ENCODE measurements at regions not wholly inside any gene's neighbourhood (a gene's known extent, or its start where the extent isn't known, plus 50 kb on each side); places are given as distances from the start of the nearest gene placed in this dataset.

- no peak for DNase-seq
These were observed 146.0 kb upstream of the RTL1 start for GRCh38 chr14:101049511-101049910.

- no peak for DNase-seq
These were observed 146.4 kb upstream of the RTL1 start for GRCh38 chr14:101049942-101050341.

DNA sequence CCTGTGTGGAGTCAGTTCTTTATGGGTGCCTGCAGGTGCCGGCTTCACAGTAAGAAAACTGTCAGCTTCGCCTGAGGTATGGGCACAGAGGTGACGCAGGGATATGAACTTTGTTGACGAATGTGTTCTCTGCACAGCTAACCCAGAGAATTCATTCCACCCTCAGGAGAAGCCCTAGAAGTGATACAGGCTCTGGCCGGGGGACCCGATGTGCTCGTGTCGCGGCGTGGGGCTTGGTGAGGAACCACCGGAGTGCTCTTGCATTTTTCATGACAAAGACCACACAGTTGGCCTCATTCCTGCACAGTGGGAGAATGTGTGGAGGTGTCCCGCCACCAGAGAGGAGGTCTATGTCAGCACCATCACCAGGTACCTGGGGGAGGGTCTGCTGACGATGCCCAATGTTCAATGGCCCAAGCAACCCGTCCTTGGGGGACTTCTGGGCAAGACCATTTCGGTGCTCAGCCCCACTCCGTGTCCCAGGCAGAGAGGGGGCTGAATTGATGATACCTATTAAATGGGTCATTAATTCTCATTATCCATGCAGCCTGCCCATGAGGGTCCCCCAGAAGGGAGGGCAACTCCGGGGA, 147.5 kb upstream of the RTL1 start:
- DNase-seq, result no peak

DNA sequence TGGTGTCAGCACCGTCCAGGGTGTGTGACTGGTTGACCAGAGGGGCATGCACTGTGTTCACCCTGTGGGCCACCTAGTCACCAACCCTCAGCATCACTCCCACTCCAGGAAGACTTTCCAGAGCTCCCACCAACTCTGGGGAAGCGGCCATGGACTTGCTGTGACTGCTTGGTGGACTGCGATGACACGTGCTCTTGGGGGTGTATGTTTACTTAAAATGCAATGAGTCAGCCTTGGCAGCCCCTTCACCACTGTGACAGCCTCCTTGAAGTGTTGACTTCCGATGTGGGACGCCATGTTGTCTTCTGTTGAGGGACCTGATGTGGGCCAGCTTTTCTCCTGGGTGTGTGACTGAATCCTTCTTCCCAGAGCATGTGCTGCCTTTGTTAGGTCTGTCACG, 151.1 kb upstream of the RTL1 start:
- DNase-seq, result no peak

DNA sequence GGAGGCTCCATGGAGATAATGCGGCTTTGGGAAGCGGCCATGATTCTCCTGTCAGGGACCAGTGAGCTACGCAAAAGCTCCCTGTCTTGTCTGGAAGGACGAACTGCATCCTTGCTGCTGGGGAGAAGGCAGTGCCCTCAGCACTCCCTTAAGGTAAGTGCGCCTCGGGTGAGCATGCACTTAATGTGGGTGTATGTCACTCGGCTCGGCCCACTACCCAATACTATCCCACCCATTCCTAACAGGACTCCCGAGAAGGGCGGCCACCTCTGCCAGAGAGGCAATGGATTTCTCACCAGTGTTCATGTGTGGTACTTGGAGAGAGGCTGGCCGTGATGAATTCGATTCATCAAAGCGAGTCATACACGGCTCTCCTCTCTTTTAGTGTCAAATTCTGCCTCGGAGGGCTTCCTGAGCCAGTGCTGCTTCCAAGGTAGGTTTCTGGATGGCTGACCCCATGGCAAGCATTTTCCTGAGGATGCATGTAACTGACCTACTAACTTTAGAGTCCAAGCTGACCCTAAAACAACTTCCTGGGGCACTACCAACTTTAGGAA, 151.7 kb upstream of the RTL1 start:
- no peak for DNase-seq

DNA sequence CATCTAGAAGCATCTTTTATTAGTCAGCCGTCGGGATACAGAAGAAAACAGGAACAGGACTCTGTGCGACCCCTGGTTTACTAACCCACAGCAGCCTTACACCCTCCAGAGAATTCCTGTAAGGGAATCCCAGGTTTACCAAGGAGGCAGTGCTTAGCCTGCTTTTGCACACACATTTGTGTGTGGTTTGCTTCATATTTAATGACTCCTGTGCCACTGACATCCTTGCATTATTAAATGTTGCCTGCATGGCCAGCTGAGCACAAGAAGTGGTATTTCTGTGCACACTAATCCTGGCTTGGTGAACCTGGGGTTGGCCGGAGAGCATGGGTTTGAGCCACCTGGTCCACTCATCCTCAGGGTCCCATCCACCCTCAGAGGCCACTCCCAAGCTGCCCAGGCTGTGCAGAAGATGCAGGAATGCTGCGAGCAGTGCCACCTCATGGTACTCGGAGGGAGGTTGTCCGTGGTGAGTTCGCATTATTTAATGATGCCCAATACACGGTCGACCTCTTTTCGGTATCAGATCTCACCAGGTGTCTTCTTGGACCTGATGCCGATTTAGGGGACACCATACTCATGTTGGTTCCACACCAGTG, 152.4 kb upstream of the RTL1 start:
- no peak for DNase-seq

GRCh38 chr14:101056446-101056845, 152.9 kb upstream of the RTL1 start:
- no peak for DNase-seq

DNA sequence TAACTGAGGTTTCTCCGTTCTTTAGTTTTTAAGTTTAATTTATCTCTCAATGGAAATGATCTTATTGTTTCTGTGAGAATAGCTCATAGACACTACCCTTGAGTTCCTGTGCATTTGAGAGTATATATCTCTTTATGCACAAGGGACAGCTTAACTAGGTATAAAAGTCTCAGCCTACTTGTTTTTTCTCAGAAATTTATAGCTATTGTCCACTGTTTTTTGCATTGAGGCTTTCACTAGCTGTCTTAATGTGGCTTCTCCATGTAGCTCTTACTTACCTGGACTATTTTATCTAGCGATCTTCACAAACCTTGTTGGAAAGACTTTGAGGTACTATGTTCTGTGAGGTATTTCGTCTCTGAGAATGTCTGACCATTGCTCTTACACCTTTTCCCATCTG, 153.9 kb upstream of the RTL1 start:
- no peak for DNase-seq

GRCh38 chr14:101058571-101058970, 155.0 kb upstream of the RTL1 start:
- DNase-seq, result no peak

DNA sequence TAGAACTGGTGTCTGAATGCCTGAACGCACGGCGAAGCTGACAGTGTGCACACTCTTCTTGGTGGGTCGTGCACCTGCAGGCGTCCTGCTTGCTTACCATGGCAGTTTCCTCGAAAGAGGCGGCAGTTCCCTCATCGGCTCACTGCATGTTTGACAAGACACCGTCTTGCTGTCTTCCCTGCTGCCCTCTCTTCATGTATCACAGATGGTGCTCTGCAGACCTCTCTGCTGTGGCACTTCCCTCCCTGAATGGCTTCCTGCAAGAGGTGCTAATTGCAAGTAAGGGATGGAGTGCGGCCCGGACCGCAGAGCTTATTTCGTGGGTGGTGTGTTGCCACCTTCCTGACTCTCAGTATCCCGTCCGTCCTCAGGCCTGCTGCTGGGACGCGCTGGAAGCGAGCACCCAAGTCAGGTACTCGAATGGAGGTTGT, 156.7 kb upstream of the RTL1 start:
- no peak for DNase-seq

DNA sequence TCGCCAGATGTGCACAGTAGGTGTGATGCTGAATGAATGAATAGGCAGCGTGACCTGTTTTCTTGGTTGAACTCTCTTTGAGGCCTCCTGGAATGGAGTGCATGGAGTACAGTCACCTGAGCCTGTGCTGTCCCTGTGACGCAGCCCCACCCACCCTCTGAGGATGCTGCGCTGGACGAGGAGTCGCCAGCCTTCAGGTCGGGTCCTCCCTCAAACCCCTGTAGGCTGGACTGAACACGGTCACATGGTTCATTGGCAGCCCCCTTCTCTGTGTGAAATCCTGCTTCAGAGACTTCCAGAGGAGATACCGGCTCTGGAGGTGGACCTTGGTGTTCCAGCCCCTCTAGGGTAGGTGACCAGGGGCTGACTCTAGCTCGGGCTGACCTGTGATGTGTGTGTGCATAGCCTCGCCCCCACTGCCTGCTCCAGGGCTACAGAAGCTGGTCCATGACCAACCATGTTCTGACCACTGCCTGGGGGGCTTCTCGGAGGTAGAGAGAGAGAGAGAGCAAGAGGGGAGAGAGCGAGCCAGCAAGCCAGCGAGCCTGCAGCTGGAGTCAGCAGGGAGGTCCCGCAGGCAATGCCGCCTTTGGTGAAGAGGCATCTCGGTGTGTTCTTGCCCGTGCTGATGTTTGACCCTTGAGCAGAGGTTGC, 158.0 kb upstream of the RTL1 start:
- no peak for DNase-seq

DNA sequence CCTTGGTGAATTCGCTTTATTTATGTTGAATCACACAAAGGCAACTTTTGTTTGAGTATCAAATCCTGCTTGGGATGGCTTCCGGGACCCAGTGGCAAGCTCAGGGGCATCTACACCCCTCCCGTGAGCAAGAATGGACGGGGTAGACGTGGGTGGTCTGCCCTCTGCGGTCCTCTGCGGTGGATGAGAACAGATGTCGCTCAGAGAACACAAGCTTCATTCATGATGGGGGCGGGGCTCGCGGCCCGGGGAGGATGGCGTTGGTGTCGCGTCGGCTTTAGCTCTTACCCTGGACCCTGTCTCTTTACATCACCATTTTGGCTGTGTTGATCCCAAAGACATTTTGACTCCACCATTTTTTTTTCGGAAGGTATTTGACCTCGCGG, 158.5 kb upstream of the RTL1 start:
- no peak for DNase-seq

GRCh38 chr14:101062601-101063000, 159.1 kb upstream of the RTL1 start:
- DNase-seq, result no peak

GRCh38 chr14:101063121-101063520, 159.6 kb upstream of the RTL1 start:
- DNase-seq, result no peak

- DNase-seq, result no peak
These were observed 160.7 kb upstream of the RTL1 start for GRCh38 chr14:101064121-101064661.

GRCh38 chr14:101064718-101065117, 161.2 kb upstream of the RTL1 start:
- DNase-seq, result no peak

GRCh38 chr14:101065246-101065645, 161.7 kb upstream of the RTL1 start:
- DNase-seq, result no peak

- no peak for DNase-seq
These were observed 162.5 kb upstream of the RTL1 start for GRCh38 chr14:101065696-101066694.

- no peak for DNase-seq
These were observed 163.4 kb upstream of the RTL1 start for GRCh38 chr14:101066826-101067510.

DNA sequence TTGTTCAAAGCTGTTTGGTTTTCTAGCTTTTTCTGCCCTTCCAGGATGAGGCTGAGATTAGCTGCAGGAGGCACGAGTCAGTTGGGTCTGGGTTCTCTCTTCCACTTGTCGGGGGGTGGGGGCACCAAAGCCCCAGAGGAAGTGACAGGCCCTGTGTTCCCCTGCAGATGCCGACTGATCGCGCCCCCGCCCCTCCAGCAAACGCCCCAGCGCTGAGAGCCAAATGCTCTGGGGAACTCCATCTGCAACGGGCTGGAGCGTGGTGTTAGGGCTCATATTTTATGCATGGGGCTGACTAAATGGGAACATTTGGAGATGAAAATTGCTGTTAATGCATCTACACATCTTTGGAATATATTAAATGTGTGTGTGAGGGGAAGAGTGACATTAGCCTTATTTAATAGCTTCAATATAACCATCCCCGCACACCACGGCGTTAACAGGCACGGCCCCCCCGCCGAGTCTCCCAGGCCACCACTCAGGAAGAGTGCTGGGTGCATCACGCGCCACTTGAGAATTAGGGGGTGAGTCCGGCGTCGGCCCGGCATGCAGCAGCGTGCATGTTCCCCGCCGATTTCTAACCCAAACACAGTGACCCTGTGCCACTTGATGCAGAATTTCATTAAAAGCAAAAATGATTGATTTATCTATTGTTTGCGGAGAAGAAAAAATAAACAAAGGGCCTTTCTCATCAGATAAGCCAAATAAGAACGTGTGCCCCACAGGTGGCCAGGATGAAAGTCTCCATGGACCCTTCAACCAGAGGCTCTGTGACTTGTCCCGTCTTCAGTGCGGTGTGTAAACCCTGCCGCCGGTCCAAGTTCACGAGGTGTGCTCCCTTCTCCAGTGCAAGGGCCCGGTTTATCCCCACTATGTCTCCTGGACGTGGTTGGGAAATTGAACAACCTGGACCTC, 165.0 kb upstream of the RTL1 start:
- no peak for DNase-seq

DNA sequence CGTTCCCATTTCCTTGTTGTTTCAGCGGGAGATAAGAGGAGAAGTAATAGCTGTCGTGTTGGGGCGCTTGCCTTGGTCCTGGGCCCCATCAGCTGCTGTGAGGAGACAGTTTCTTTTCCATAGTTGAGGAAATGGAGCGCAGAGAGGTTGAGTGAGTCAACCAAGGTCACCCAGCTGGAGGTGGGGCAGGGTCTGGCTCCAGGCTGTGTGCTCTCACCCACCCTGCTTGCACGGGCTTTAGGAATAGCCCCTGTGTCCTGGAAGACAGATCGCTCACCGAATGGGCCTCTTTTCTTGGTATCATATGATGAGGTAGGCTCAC, 165.7 kb upstream of the RTL1 start:
- DNase-seq, result no peak
